B cell (primary cell): ENCODE measurements at regions not wholly inside any gene's neighbourhood (a gene's known extent, or its start where the extent isn't known, plus 50 kb on each side); places are given as distances from the start of the nearest gene placed in this dataset.

Source experiments
- ATAC-seq: fragments of 200-7000 bp; cut with Tn5 transposase; one replicate; pipeline ENCODE4 v1.10.0; 2021; ENCODE audit warnings: low read depth, mild to moderate bottlenecking, moderate number of reproducible peaks, moderate library complexity
- CTCF ChIA-PET: fragments of 350-600 bp; sonication (Branson Sonifier 250); formaldehyde crosslinking; loops from one replicate; lab custom pipeline; 2021; ENCODE audit warnings: antibody characterized with exemption, inconsistent platforms; lab: Charles Lee
- POLR2A ChIA-PET: fragments of 350-600 bp; sonication (Branson Sonifier 250); formaldehyde crosslinking; loops from one replicate; lab custom pipeline; 2021; ENCODE audit warnings: antibody characterized with exemption; lab: Charles Lee
- DNase-seq: peaks from one replicate; pipeline ENCODE4 v3.0.0; 2013
- H2AFZ ChIP-seq: 2 replicates; pipeline ENCODE4 v1.6.1; 2012; ENCODE audit warnings: mild to moderate bottlenecking, low read depth, low read length; ENCODE audit not compliant: insufficient read depth, poor library complexity, severe bottlenecking
- H3K27ac ChIP-seq, 2 donors: 1 replicate in 1 of 2; 2 replicates in 1 of 2; pipeline ENCODE4 v1.5.1; 2012 to 2013; ENCODE audit warnings: low read length in 2 of 2, mild to moderate bottlenecking in 2 of 2, moderate library complexity in 1 of 2
- H3K27me3 ChIP-seq, 4 experiments: fragments of 200-600 bp in 1 of 4; sonication (generic) in 1 of 4; replicated peaks in 1 of 4; 1 replicate in 2 of 4; 2 replicates in 2 of 4; pipeline versions ENCODE4 v1.6.1 to v1.7.0; 2013 to 2016; ENCODE audit warnings: low read length in 3 of 4, mild to moderate bottlenecking in 2 of 4, mixed read lengths in 1 of 4, moderate library complexity in 1 of 4; ENCODE audit not compliant: insufficient read depth in 4 of 4, control insufficient read depth in 3 of 4; ENCODE audit errors: control extremely low read depth in 1 of 4
- H3K36me3 ChIP-seq, 2 experiments: replicated peaks in 1 of 2; 1 replicate in 1 of 2; 2 replicates in 1 of 2; pipeline versions ENCODE4 v1.6.1 to v1.7.1; 2013; ENCODE audit warnings: low read length in 1 of 2; ENCODE audit not compliant: insufficient read depth in 2 of 2, control insufficient read depth in 1 of 2; ENCODE audit errors: control extremely low read depth in 1 of 2, extremely low read depth in 1 of 2
- H3K4me1 ChIP-seq, 2 donors: fragments of 200-600 bp in 1 of 2; sonication (generic) in 1 of 2; 1 replicate in 1 of 2; 2 replicates in 1 of 2; pipeline versions ENCODE4 v1.5.1 to v1.6.1; 2013 to 2017; ENCODE audit warnings: low read length in 2 of 2; ENCODE audit not compliant: control insufficient read depth in 2 of 2, insufficient read depth in 2 of 2
- H3K4me2 ChIP-seq: replicated peaks from 2 replicates; pipeline ENCODE3; 2012; ENCODE audit warnings: mild to moderate bottlenecking, low read depth, low read length; ENCODE audit not compliant: poor library complexity, severe bottlenecking
- H3K4me3 ChIP-seq, 5 experiments: fragments of 200-600 bp in 1 of 5; sonication (generic) in 1 of 5; 1 replicate in 3 of 5; 2 replicates in 2 of 5; pipeline versions ENCODE4 v1.5.1 to v1.7.0; 2011 to 2016; ENCODE audit warnings: low read length in 4 of 5, mild to moderate bottlenecking in 4 of 5, low read depth in 2 of 5, control low read depth in 1 of 5, moderate library complexity in 1 of 5; ENCODE audit not compliant: insufficient read depth in 1 of 5; ENCODE audit errors: control extremely low read depth in 1 of 5, extremely low read depth in 1 of 5
- H3K79me2 ChIP-seq: fragments of 200-600 bp; sonication (generic); one replicate; pipeline ENCODE4 v1.6.0; 2016; ENCODE audit warnings: low read length; ENCODE audit not compliant: control insufficient read depth, insufficient read depth
- H3K9ac ChIP-seq: fragments of 200-600 bp; sonication (generic); 2 replicates; pipeline ENCODE4 v1.6.1; 2017; ENCODE audit warnings: mild to moderate bottlenecking, low read length, moderate library complexity
- H3K9me3 ChIP-seq, 3 donors: one replicate each; pipeline versions ENCODE4 v1.6.1 to v1.7.1; 2013; ENCODE audit warnings: low read length in 2 of 3; ENCODE audit not compliant: control insufficient read depth in 2 of 3, insufficient read depth in 1 of 3; ENCODE audit errors: control extremely low read depth in 1 of 3
- H4K20me1 ChIP-seq: 2 replicates; pipeline ENCODE4 v1.6.0; 2012; ENCODE audit warnings: mild to moderate bottlenecking, low read length; ENCODE audit not compliant: insufficient read depth, control insufficient read depth, poor library complexity, severe bottlenecking
- H3K27ac Mint-ChIP-seq: one replicate; pipeline ENCODE4 v1.8.0; 2021; ENCODE audit warnings: mixed read lengths
- H3K27me3 Mint-ChIP-seq: one replicate; pipeline ENCODE4 v1.8.0; 2021; ENCODE audit warnings: mixed read lengths
- H3K4me1 Mint-ChIP-seq: one replicate; pipeline ENCODE4 v1.8.0; 2021; ENCODE audit warnings: mixed read lengths
- H3K4me3 Mint-ChIP-seq: one replicate; pipeline ENCODE4 v1.8.0; 2021; ENCODE audit warnings: mixed read lengths
- H3K9me3 Mint-ChIP-seq: one replicate; pipeline ENCODE4 v1.8.0; 2022; ENCODE audit warnings: mixed read lengths; ENCODE audit not compliant: insufficient read depth
- CTCF ChIP-seq: fragments of 200-600 bp; IDR thresholded peaks from one replicate; pipeline ENCODE4 v1.8.0; 2022; ENCODE audit warnings: antibody characterized with exemption, mild to moderate bottlenecking
- EZH2 ChIP-seq: IDR thresholded peaks from 2 replicates; pipeline ENCODE4 v1.6.1; 2012; ENCODE audit warnings: borderline replicate concordance, low read depth, mild to moderate bottlenecking, moderate library complexity, low read length; ENCODE audit not compliant: insufficient read depth, poor library complexity, severe bottlenecking
- WGBS: methylation state at CpG from one replicate; pipeline ENCODE4 v1.1.5; 2013; ENCODE audit warnings: missing lambda C conversion rate; ENCODE audit not compliant: insufficient coverage; 5-methylcytosine and 5-hydroxymethylcytosine counted together
- intact Hi-C: fragments of 100-400 bp; cut with micrococcal nuclease; formaldehyde crosslinking; loops from one replicate; pipeline ENCODE4 v1.10.0; 2022

GRCh38 chrX:131723646-131724045 is 179.8 kb downstream of the OR13H1 start:
- no peak overlapping the region for H3K4me3 Mint-ChIP-seq

GRCh38 chrX:131724292-131724691 is 180.4 kb downstream of the OR13H1 start:
- no peak overlapping the region for H3K27ac Mint-ChIP-seq
- no peak for ATAC-seq
- peaks cover 4% of the 10 kb centered on the region for H3K9me3 Mint-ChIP-seq
- intact Hi-C loops: no loop called here
- TF ChIP-seq CTCF: no peak
- no peak for TF ChIP-seq EZH2
- H3K4me1 Mint-ChIP-seq: peaks cover 6% of the 10 kb centered on the region
- peaks cover 0 to 14% of the 10 kb centered on the region in 2 donors for H3K4me1 ChIP-seq
- H3K27me3 Mint-ChIP-seq: no peaks in the 10 kb centered on the region
- H3K36me3 ChIP-seq: no peaks in the 10 kb centered on the region
- CTCF ChIA-PET: no interaction called here
- POLR2A ChIA-PET: no interaction called here
- H3K27me3 ChIP-seq: peaks cover 0 to 3% (median 0%) of the 10 kb centered on the region in 4 experiments
- no peak overlapping the region for H3K4me2 ChIP-seq
- H3K79me2 ChIP-seq: no peaks in the 10 kb centered on the region
- no CpG with 5 or more reads among the region's 2 CpGs for WGBS
- no peak for DNase-seq
- H3K9ac ChIP-seq: no peak overlapping the region
- H2AFZ ChIP-seq: no peak overlapping the region
- H3K4me3 Mint-ChIP-seq: no peak overlapping the region
- H4K20me1 ChIP-seq: no peaks in the 10 kb centered on the region
- H3K27ac ChIP-seq: no peak overlapping the region
- H3K4me3 ChIP-seq: no peak overlapping the region
- peaks cover 0 to 22% (median 15%) of the 10 kb centered on the region in 3 donors for H3K9me3 ChIP-seq

More at GRCh38 chrX:131723646-131724045, 179.8 kb downstream of the OR13H1 start:
- ATAC-seq (no peak), DNase-seq (no peak)
- no peak for TF ChIP-seq EZH2
- no peak for TF ChIP-seq CTCF
- Histone ChIP-seq H3K9ac (no peak overlapping the region), H3K4me2 (no peak overlapping the region), H3K27me3 (peaks cover 0 to 3% (median 0%) of the 10 kb centered on the region in 4 experiments), H3K9me3 (peaks cover 0 to 17% (median 15%) of the 10 kb centered on the region in 3 donors), H3K4me3 (no peak overlapping the region), H2AFZ (no peak overlapping the region), H3K27ac (no peak overlapping the region), H3K36me3 (no peaks in the 10 kb centered on the region), H4K20me1 (no peaks in the 10 kb centered on the region), H3K4me1 (peaks cover 0 to 14% of the 10 kb centered on the region in 2 donors), H3K79me2 (no peaks in the 10 kb centered on the region)
- Mint-ChIP-seq H3K9me3 (peaks cover 4% of the 10 kb centered on the region), H3K27ac (no peak overlapping the region), H3K4me1 (peaks cover 6% of the 10 kb centered on the region), H3K27me3 (no peaks in the 10 kb centered on the region)
- POLR2A ChIA-PET: no interaction called here
- CTCF ChIA-PET: no interaction called here
- WGBS: no CpG with 5 or more reads among the region's 1 CpG
- intact Hi-C loops: no loop called here
